Neutrophil (primary cell): ENCODE measurements at regions not wholly inside any gene's neighbourhood (a gene's known extent, or its start where the extent isn't known, plus 50 kb on each side); places are given as distances from the start of the nearest gene placed in this dataset.

ENCODE experiments used
- H3K27ac ChIP-seq: fragments of 200-600 bp; sonication (generic); 2 replicates; pipeline ENCODE4 v1.5.1; 2016; ENCODE audit warnings: mild to moderate bottlenecking, moderate library complexity
- H3K27me3 ChIP-seq: fragments of 200-600 bp; sonication (generic); 2 replicates; pipeline ENCODE4 v1.6.0; 2016; ENCODE audit warnings: mild to moderate bottlenecking
- H3K36me3 ChIP-seq: fragments of 200-600 bp; sonication (generic); 2 replicates; pipeline ENCODE4 v1.5.1; 2017
- H3K4me1 ChIP-seq, 2 experiments: fragments of 200-600 bp in 1 of 2; sonication (generic) in 1 of 2; 1 replicate in 1 of 2; 2 replicates in 1 of 2; pipeline versions ENCODE4 v1.5.1 to v1.6.1; 2013 to 2016; ENCODE audit warnings: low read depth in 1 of 2, low read length in 1 of 2, mild to moderate bottlenecking in 1 of 2, moderate library complexity in 1 of 2; ENCODE audit not compliant: control insufficient read depth in 1 of 2, insufficient read depth in 1 of 2
- H3K4me3 ChIP-seq, 2 experiments: fragments of 200-600 bp in 1 of 2; sonication (generic) in 1 of 2; 1 replicate in 1 of 2; 2 replicates in 1 of 2; pipeline ENCODE4 v1.5.1; 2013 to 2016; ENCODE audit warnings: low read depth in 1 of 2, low read length in 1 of 2, mild to moderate bottlenecking in 1 of 2, moderate library complexity in 1 of 2
- H3K9me3 ChIP-seq: fragments of 200-600 bp; sonication (generic); 2 replicates; pipeline ENCODE4 v1.5.1; 2016
- CTCF ChIP-seq: fragments of 200-600 bp; sonication (generic); IDR thresholded peaks from 2 replicates; pipeline ENCODE4 v1.5.1; 2016; ENCODE audit warnings: antibody characterized with exemption

- no peak overlapping the region for H3K27ac ChIP-seq
- no peaks in the 10 kb centered on the region for H3K27me3 ChIP-seq
- H3K4me1 ChIP-seq: no peaks in the 10 kb centered on the region
- TF ChIP-seq CTCF: no peak
- no peaks in the 10 kb centered on the region for H3K9me3 ChIP-seq
- no peaks in the 10 kb centered on the region for H3K36me3 ChIP-seq
- no peak overlapping the region for H3K4me3 ChIP-seq
These were observed 106.2 kb upstream of the TLR4 start for GRCh38 chr9:117597977-117598376.

- H3K4me3 ChIP-seq: no peak overlapping the region
- no peaks in the 10 kb centered on the region for H3K4me1 ChIP-seq
- no peaks in the 10 kb centered on the region for H3K27me3 ChIP-seq
- no peak for TF ChIP-seq CTCF
- no peak overlapping the region for H3K27ac ChIP-seq
- no peaks in the 10 kb centered on the region for H3K9me3 ChIP-seq
- H3K36me3 ChIP-seq: no peaks in the 10 kb centered on the region
These were observed 107.5 kb upstream of the TLR4 start for GRCh38 chr9:117596678-117597077.

- no peak overlapping the region for H3K27ac ChIP-seq
- no peaks in the 10 kb centered on the region for H3K27me3 ChIP-seq
- H3K4me1 ChIP-seq: no peaks in the 10 kb centered on the region
- no peaks in the 10 kb centered on the region for H3K9me3 ChIP-seq
- no peak overlapping the region for H3K4me3 ChIP-seq
- no peaks in the 10 kb centered on the region for H3K36me3 ChIP-seq
- TF ChIP-seq CTCF: no peak
These were observed 108.6 kb upstream of the TLR4 start for GRCh38 chr9:117595650-117596049.

- Histone ChIP-seq H3K4me1 (no peaks in the 10 kb centered on the region), H3K27ac (no peak overlapping the region), H3K27me3 (no peaks in the 10 kb centered on the region), H3K9me3 (no peaks in the 10 kb centered on the region), H3K4me3 (no peak overlapping the region), H3K36me3 (no peaks in the 10 kb centered on the region)
- no peak for TF ChIP-seq CTCF
These were observed 116.9 kb upstream of the TLR4 start for GRCh38 chr9:117587263-117587662.

- no peak overlapping the region for H3K27ac ChIP-seq
- TF ChIP-seq CTCF: no peak
- H3K9me3 ChIP-seq: no peaks in the 10 kb centered on the region
- H3K4me1 ChIP-seq: no peaks in the 10 kb centered on the region
- H3K4me3 ChIP-seq: no peak overlapping the region
- H3K36me3 ChIP-seq: no peaks in the 10 kb centered on the region
- H3K27me3 ChIP-seq: no peaks in the 10 kb centered on the region
These were observed 130.1 kb upstream of the TLR4 start for GRCh38 chr9:117574099-117574498.

GRCh38 chr9:117564839-117565238 is 139.4 kb upstream of the TLR4 start:
- Histone ChIP-seq H3K4me3 (no peak overlapping the region), H3K36me3 (no peaks in the 10 kb centered on the region), H3K27me3 (no peaks in the 10 kb centered on the region), H3K9me3 (no peaks in the 10 kb centered on the region), H3K27ac (no peak overlapping the region), H3K4me1 (no peaks in the 10 kb centered on the region)
- no peak for TF ChIP-seq CTCF
